ENCODE measurements at regions not wholly inside any gene's neighbourhood (a gene's known extent, or its start where the extent isn't known, plus 50 kb on each side); places are given as distances from the start of the nearest gene placed in this dataset.

GRCh38 chr6:25013246-25013645, 77.5 kb upstream of the RIPOR2 start:
- DNase-seq, result no peak

- no peak for DNase-seq
Measured at GRCh38 chr6:25014369-25014768, 78.6 kb upstream of the RIPOR2 start.

GRCh38 chr6:25014791-25015560, 79.2 kb upstream of the RIPOR2 start:
- peak; percentile 82 for DNase-seq

GRCh38 chr6:25016014-25016720, 80.4 kb upstream of the RIPOR2 start:
- no peak for DNase-seq

- DNase-seq, result no peak
Measured at GRCh38 chr6:25017486-25017885, 81.7 kb upstream of the RIPOR2 start.

GRCh38 chr6:25017932-25018567, 82.3 kb upstream of the RIPOR2 start:
- DNase-seq, result peak; percentile 87

GRCh38 chr6:25018568-25018954, 82.8 kb upstream of the RIPOR2 start:
- DNase-seq, result no peak

GRCh38 chr6:25022140-25022553, 86.4 kb upstream of the RIPOR2 start:
- no peak for DNase-seq

GRCh38 chr6:25023781-25024180, 88.0 kb upstream of the RIPOR2 start:
- no peak for DNase-seq

GRCh38 chr6:25024821-25025220, 89.1 kb upstream of the RIPOR2 start:
- no peak for DNase-seq

GRCh38 chr6:25025248-25025918, 89.6 kb upstream of the RIPOR2 start:
- no peak for DNase-seq

- no peak for DNase-seq
Measured at GRCh38 chr6:25025919-25026301, 90.2 kb upstream of the RIPOR2 start.

GRCh38 chr6:25026723-25027122, 91.0 kb upstream of the RIPOR2 start:
- no peak for DNase-seq

- peak; percentile 86 for DNase-seq
Measured at GRCh38 chr6:25027221-25027916, 91.6 kb upstream of the RIPOR2 start.

GRCh38 chr6:25028328-25028727, 92.6 kb upstream of the RIPOR2 start:
- DNase-seq, result no peak

- DNase-seq, result no peak
Measured at GRCh38 chr6:25032934-25033333, 97.2 kb upstream of the RIPOR2 start.

GRCh38 chr6:25034431-25034921, 98.7 kb upstream of the RIPOR2 start:
- no peak for DNase-seq

GRCh38 chr6:25035174-25035511, 99.4 kb upstream of the RIPOR2 start:
- DNase-seq, result no peak

- peak; percentile 48 for DNase-seq
Measured at GRCh38 chr6:25035512-25036435, 100.0 kb upstream of the RIPOR2 start.

- no peak for DNase-seq
Measured at GRCh38 chr6:25036461-25036860, 100.7 kb upstream of the RIPOR2 start.

GRCh38 chr6:25038300-25038699, 102.5 kb upstream of the RIPOR2 start:
- no peak for DNase-seq

GRCh38 chr6:25038999-25039398, 103.2 kb upstream of the RIPOR2 start:
- peak; percentile 42 for DNase-seq
